Suprapubic skin (tissue), 4 donors: ENCODE measurements at regions not wholly inside any gene's neighbourhood (a gene's known extent, or its start where the extent isn't known, plus 50 kb on each side); places are given as distances from the start of the nearest gene placed in this dataset.

ENCODE experiments used
- POLR2A ChIP-seq, 2 donors: fragments of 450-650 bp; IDR thresholded peaks; one replicate each; pipeline ENCODE4 v1.6.1; 2017; ENCODE audit warnings: antibody characterized with exemption in 2 of 2, mild to moderate bottlenecking in 2 of 2, moderate library complexity in 2 of 2
- POLR2AphosphoS5 ChIP-seq, 3 donors: sonication (generic); formaldehyde crosslinking; IDR thresholded peaks; one replicate each; pipeline ENCODE4 v1.6.1; 2017; ENCODE audit warnings: antibody characterized with exemption in 3 of 3

DNA sequence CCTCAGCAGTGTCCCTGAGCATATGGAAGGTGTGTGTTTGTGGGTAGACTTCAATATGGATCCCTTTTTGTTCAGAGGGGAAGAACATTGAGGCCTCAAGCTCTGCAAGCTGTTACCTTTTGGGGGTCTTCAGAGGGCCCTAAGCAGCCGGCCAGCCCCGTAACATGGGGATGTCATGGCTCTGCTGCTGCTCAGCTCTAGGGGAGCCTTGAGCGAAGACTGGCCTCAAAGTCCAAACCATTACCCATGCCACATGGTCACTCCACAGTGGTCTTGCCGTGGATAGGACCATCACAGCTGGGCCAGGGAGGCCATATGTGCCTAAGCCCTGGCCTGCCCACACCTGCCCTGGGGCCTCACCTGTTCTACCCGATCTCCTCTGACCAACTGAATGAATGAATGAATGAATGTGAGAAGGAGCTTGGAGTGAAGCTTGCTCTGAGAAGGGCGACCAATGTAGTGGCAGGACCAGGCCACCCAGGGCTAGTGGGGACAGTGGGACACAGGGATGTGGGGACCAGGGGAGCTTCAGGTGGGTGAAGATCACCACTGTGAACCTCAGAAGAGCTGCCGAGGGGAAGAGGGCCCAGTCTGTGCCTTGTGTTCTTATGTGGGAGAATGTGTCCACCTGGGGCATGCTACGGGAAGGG lies 754.6 kb downstream of the BRD1 start:
- no peak for TF ChIP-seq POLR2AphosphoS5 (IDR thresholded peaks at IDR 0.05)
- TF ChIP-seq POLR2A (IDR thresholded peaks at IDR 0.05): no peak
